Astrocyte of the spinal cord (primary cell): ENCODE measurements at regions not wholly inside any gene's neighbourhood (a gene's known extent, or its start where the extent isn't known, plus 50 kb on each side); places are given as distances from the start of the nearest gene placed in this dataset.

ENCODE experiments used
- DNase-seq: peaks from one replicate; pipeline ENCODE4 v3.0.0; 2011; ENCODE audit warnings: low read depth, low spot score
- H3K4me3 ChIP-seq: 2 replicates; pipeline ENCODE4 v1.5.1; 2011; ENCODE audit warnings: low read depth, mild to moderate bottlenecking, low read length, moderate library complexity
- CTCF ChIP-seq: IDR thresholded peaks from 2 replicates; pipeline ENCODE4 v1.5.1; 2012; ENCODE audit warnings: low read depth, mild to moderate bottlenecking, low read length, inconsistent platforms
- in situ Hi-C: cut with HindIII; loops from 2 replicates; pipeline ENCODE4 v1.10.0; 2017; ENCODE audit warnings: low sequenced_read_pairs

DNA sequence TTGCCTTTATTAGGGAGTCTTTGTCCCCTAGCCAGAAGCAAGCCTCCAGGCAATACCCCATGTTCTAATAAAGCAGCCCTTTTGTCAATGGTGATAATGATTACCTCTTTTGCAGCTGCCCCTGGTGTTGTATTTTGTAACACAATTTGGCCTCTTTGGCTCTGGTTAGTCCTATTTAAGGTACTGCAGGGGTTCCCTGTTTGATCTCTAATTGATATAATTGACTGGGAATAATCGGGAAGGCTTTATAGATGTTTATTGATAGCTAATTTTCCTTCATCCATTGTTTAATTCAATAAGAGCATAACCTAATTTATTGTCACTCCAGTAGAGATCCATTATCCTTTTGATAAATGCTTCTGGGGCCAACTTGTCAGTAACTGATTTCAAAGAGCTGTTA is 537.2 kb downstream of the PKHD1 start:
- DNase-seq, result no peak
- TF ChIP-seq CTCF, result no peak
- no peak overlapping the region for H3K4me3 ChIP-seq
- in situ Hi-C loops, result no loop called here

GRCh38 chr6:51552435-51552834 is 535.0 kb downstream of the PKHD1 start:
- in situ Hi-C loops, result no loop called here
- DNase-seq, result no peak
- H3K4me3 ChIP-seq, result no peak overlapping the region
- no peak for TF ChIP-seq CTCF

DNA sequence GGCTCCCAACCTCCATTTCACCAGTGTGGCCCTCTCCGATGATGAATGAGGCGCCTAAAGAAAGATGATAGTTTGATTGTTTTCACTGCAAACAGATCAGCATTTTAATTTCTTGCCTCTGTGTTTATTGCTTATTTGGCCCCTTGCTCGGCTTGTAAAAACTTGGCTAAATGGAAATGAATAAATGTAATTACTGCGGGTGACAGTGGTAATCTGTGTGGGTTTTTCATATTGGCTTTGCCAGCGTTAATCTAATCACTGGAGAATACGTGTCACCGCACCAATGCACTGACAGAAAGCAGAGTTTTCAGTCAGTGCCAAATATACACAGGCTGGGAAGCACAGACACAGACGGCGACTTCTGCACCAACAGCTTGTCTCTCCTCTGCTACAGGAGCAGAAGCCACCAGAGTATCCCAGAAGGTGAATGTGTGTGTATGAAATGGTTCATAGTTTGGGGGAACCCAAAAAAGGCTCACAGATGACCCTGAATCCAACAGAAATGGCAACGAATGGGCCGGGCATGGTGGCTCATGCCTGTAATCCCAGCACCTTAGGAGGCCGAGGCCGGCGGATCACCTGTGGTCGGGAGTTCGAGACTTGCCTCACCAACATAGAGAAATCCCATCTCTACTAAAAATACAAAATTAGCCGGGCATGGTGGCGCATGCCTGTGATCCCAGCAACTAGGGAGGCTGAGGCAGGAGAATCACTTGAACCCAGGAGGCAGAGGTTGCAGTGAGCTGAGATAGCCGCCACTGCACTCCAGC is 534.0 kb downstream of the PKHD1 start:
- no peak for TF ChIP-seq CTCF
- in situ Hi-C loops, result no loop called here

DNA sequence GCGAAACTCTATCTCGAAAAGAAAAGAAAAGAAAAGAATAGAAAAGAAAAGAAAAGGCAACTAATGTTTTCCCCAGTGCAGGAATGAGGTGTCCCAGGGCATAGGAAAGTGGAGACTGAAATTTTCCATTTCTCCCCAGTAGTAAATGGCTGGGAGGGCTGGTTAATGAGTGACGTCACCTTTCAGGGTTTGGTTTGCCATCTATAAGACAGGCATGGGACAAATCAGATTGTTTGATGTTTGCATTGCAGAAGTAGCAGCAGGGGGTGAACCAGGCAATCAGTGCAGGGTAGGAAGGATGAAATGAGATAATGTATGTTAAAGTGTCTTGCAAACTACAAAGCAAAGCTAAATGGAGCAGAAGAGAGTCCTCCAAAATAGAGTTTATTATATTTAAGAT is 533.4 kb downstream of the PKHD1 start:
- H3K4me3 ChIP-seq, result no peak overlapping the region
- TF ChIP-seq CTCF, result no peak
- no peak for DNase-seq
- in situ Hi-C loops, result no loop called here

More for the DNA sequence above, 534.0 kb downstream of the PKHD1 start:
- no peak overlapping the region for H3K4me3 ChIP-seq
- no peak for DNase-seq

DNA sequence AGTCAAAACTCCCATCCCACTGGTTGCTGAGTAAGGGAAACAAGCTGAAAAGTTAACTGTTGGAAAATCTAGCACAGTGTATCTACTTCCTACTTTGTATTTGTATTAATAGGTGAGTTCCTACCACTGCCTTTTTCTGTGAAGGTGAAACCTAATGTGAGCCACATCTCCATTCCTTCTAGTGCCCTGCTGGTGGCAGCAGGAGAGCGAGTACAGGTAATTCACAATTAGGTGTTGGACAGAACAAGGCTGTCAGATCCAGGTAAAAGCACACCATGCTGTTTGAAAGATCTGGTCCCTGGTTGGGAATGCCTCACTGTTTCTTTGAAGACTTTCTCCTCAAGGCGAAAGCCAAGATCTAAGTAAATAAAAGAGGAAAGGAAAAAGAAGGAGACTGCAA is 528.4 kb downstream of the PKHD1 start:
- no peak overlapping the region for H3K4me3 ChIP-seq
- in situ Hi-C loops, result no loop called here
- no peak for TF ChIP-seq CTCF
- DNase-seq, result no peak

- no peak for DNase-seq
- in situ Hi-C loops, result no loop called here
- no peak overlapping the region for H3K4me3 ChIP-seq
- no peak for TF ChIP-seq CTCF
Measured at GRCh38 chr6:51562198-51562597, 525.2 kb downstream of the PKHD1 start.
